HG03565 (cell line): ENCODE measurements at regions not wholly inside any gene's neighbourhood (a gene's known extent, or its start where the extent isn't known, plus 50 kb on each side); places are given as distances from the start of the nearest gene placed in this dataset.

Experiments
- ATAC-seq: cut with Tn5 transposase; IDR thresholded peaks from one replicate; pipeline ENCODE4 v1.9.1; 2021; ENCODE audit warnings: mild to moderate bottlenecking, moderate library complexity; ENCODE audit not compliant: unreplicated experiment

DNA sequence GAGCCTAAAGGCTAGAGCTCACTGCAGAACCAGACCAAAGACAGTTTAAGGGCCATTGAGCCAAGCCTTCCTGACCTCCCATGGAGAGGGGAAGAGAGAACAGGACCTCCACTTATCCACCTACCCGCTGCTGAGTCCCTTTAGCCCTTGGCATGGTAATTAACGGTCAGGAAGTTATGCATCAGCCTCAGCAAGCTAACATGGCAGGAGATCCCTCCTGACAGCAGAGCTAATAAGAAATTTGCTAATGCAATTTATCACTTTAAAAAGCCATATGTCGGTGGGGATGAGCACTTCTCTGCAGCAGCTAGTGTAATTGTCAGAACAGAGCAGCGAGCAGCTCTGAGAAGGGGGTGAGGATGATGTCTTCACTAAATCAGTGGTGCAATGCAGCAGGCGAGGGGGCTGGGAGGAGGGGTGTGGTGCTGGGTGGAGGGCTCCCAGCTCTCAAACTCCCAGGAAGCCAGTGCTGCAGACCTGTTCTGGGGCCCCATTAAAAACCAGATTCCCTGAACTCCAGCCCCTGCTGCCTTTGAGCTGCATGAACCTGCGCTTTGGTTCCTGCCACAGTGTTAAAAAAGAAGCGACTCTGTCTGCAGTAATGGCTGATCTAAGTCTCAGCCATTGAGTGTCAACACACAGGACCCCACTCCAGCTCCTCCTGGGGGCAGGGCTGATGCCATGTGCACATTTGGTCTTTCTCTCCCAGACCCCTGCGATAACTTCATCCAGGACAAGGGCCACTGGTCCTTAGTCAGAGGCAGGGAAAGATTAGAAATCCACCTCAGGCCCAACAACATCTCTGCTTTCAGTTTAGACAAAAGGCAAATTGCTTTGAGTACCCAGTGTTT lies 63.0 kb upstream of the CALM2 start:
- no peak for ATAC-seq

DNA sequence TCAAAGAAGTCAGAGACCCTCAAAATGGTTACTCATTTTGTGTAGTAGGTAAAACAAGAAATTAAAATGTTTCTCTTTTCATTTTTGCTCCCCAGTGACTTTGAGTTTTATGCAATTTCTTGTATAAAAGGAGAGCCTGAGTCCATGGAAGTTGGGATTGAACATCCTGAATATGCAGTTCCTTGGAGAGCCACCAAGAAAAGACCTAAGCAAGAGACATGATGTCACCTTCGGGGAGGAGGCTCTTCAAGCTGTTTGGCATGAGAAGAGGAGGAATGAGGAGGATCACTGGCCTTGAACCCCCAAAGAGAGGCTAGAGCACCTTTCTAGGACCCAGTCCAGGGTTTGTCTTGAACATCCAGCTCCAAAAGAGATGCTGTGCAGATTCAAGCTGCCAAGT lies 62.3 kb upstream of the CALM2 start:
- ATAC-seq: no peak

DNA sequence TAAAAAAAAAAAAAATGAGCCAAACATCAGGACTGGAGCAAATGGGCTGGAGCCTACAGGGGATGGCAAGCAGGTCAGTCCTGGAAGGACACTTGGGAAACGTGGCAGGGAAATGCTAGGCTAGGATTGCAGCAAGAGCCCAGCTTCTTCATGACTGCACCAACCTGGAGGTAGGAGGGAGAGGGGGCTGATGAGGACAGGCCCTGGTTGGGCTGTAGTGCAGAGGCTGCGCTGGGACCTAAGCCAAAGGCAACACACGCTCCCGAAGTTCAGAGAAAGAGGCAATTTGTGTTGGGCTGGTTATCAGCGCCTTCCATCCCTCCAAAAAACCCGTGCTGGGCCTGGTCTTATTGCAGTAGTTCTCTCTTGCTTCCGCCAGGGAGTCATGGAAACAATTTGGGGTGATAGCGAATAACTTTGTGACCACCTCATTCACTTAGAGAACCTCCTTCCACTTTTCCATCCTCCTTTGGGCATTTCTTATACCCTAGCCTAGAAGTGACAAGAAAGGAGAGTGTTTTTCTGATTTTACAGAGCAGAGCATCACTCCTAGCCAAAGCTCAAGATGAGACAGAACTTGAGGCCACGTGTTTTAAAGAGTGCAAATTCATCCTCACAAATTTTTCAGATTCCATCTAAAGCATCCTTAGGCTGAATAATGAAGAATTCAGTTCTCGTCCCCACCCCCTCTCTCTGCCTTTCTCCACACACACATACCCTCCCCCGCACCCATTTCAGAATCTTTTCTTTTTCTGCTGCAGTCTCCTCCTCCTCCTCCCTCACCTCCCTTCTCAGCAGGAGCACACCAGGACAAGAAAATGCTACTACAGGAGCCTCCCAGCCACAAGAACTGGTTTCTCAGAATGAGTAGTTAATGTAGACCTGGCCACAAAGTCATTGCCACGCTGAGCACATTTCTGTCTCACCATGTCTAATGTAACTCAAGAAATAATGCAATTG lies 61.3 kb upstream of the CALM2 start:
- ATAC-seq: no peak

DNA sequence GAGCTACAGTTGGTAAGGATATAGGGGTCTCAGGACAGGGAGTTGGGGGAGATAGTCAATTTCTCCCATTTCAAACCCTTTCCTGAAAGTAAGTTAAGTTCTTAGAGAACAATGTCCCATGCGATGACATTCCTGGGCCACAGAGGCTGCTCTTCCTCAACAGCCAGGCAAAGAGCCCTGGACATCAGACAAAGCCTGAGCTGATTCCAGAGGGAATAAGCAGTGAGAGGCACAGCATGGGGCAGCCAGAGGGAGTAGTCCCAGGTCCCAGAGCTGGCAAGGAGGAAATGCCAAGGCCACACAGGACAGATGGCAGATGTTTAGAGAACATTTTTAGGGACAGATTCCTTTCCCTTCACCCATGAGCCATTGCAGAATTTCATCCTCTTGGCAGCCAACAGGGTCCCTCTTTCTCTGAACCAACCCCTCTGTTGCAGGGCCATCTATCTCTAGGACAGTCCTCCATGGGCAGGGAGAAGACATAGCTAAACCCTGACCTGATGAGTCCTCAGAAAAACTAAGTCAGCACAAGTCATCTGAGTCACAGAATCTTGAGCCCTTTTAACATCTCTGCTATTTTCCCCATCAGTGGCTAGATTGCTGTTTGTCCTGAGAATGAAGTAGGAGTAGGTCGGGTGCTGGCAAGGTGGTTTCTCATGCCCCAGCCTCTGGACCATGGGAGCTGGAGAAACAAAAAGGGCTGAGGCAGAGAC lies 60.3 kb upstream of the CALM2 start:
- ATAC-seq: no peak

DNA sequence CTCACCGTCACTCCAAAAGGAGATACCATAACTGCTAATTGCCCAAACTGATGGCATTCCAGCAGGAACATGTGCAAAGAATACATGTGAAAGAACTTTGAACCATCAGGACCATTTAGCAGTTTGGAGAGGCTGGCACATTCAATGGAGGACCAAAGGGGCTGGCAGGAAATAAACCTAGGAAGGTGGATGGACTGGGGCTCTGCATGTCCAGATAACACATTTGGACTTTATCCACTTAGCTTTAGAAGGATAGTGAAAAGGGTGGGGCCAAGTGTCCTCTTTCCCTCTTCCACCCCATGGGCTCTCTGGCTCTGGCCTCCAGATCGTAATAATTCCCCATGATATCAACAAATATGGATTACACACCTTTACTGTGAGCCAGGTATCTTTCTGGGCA lies 58.8 kb upstream of the CALM2 start:
- ATAC-seq: no peak

DNA sequence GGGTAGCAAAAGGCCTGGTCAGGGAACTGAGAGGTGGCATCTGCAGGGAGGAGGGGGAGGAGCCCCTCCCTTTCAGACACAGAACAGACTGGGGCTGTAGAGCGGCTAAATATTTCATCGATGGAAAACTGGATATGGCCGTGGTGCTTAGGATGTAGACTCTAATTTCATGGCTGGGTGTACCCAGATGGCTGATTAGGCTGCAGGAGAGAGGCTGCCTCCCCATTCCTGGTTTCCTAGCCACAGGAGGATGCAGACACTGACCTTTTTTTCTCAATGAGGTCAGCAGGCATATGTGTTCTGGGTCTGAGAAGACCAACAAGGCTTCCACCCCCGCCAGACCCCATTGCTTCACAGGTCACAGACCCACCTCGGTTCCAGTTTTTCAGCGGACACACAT lies 58.1 kb upstream of the CALM2 start:
- ATAC-seq: no peak

DNA sequence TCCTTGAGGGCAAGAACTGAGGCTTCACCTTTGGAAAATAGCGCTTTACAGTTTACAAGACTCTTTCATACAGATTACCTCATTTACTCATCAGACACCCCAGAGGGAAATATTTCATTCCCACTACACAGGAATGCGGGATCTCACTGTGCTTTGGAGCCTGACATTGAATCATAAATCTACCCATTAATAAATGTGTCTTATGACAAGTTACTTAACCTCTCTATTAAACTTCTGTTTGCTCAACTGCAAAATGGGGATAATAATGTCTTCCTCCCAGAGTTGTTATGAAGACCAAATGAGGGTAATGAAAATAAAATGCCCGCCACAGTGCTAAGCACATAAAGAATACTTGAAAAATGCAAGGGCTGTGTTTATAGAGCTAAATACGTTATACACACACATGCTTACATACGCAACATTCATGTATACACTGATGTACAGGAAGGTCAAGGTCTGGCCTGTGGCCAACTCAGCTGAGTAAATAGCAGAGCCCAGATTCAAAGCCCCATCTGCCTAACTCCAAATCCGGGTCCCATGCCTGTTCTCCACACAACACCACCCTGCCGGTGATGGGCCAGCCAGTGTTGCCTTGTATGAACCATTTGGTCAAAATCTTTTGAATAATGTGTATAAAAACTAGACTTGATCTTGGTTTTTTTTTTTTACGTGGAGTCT lies 56.6 kb upstream of the CALM2 start:
- ATAC-seq: no peak

DNA sequence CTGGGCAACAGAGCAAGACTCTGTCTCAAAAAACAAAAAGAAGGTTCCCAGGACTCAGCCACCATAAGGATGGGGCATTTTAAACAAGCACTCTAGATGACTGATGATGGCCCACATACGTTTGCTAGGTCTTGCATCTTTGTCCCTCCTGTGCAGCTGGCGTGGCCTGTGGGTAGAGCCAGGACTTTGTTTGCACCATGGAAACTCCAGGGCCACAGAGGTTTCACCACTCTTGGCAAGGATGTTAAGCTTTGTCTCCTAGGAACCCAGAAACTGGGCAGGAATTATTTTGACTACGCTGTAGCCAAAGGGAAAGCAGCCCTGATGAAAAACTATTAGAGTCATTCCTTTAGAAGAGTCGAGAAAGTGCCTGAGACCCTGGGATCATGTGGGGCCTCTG lies 54.1 kb upstream of the CALM2 start:
- ATAC-seq: no peak

DNA sequence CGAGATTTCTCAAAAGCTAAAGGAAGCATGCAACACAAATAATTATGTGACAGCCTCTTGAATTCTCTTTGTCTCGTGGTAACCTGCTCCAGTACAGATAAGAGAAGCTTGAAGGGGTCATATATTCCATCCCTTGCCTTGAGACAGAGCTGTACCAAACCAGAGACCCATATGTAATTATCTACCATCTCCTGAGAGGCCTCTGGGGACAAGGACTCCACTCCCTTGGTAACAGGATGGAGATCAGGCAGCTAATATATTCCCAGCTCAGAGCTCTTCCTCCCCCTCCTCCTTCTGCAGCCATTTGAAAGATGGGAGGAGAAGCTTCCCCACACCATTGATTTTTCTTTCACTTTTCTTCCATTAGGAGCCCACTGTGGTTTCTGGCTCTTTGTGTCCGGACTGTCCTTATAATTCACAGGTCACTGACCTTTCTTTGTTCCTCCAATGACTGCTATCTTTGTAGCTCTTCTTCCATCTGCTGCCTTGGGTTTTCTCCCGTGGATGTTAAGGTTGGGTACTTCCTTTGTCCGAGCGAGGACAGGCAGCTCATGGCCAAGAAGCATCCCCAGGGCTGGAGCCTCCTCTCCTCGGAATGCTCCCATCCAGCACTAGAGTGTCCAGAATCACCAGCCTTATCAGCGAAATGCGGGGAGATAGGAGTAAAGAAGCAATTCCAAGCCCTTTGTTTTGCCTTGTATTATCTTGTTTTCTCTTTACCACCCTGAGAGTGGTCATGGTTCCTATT lies 51.4 kb upstream of the CALM2 start:
- ATAC-seq: no peak

DNA sequence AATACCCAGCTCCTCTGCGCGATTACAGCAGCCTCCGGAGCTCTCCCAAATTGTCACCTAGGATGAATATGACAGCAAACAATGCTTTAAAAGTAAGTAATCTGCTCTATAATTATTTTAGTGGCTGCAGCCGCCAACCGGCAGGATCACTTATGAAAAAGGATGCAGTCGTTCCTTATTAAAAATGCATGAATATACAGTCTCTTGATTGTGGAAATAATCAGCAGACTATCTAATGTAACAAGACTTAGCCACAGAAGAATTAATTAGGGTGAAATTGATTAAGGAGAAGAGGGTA lies 50.6 kb upstream of the CALM2 start:
- no peak for ATAC-seq

DNA sequence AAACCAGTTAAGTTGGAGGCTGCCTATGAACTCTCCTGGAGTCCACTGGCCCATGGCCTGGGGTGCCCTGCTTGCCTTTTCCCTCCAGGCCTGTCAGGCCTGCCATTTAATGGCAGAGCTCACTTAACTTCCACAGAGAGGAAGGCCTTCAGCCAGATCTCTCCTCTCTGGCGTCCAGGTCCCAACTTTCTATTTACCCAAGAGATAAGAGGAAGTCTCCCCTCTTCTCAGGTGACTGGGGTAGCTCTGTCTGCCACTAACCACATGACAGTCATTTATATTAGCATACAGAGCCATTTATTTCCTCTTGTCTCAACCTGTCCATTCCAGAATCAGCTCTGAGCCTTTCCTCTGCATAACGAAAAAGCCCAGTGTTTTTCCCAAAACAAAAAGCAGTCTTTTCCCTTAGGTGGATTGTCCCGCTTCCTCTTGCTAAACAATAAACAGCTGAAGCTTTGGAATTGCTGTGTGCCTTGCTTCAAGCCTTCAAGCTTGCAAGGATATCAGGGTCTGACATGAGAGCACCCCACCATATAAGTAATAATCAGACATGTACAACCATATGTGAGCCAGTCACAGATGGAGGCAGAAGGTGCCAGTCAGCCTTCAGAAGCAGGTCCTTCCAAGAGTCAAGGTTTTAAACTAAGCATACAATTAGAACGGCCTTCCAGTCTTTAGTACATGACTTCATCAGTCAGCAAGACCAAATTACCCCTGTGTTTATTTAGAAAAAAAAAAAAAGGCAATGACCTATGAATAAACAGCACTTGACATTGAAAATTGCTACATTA lies 50.0 kb upstream of the CALM2 start:
- ATAC-seq: no peak
